ENCODE measurements at regions not wholly inside any gene's neighbourhood (a gene's known extent, or its start where the extent isn't known, plus 50 kb on each side); places are given as distances from the start of the nearest gene placed in this dataset.

GRCh38 chr4:120528428-120528827, 394.1 kb downstream of the PRDM5 start:
- ChIA-PET POLR2A (no interaction called here), CTCF (no interaction called here)

GRCh38 chr4:120526033-120526432, 396.5 kb downstream of the PRDM5 start:
- CTCF ChIA-PET = no interaction called here
- POLR2A ChIA-PET = no interaction called here

DNA sequence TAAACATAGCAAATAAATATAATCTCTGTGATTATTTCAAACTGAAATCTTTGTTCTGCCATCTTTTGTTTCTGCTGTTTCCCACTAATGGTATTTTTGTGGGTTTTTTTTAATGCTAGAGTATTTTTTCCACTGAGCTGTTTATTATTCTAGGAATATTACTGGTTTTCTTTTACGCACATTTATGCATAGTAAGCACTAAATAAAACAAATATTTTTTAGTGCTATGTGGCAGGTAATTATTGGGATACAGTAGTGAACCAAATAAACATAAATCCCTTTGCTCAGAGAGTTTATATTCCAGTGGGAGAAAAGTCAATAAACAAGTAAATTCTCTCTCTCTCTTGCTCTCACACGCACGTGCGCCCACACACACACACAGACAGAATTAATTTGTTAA, 397.4 kb downstream of the PRDM5 start:
- ChIA-PET POLR2A (no interaction called here), CTCF (no interaction called here)

GRCh38 chr4:120524237-120524636, 398.3 kb downstream of the PRDM5 start:
- CTCF ChIA-PET = no interaction called here
- POLR2A ChIA-PET = no interaction called here

- POLR2A ChIA-PET = no interaction called here
- CTCF ChIA-PET = no interaction called here
Measured at GRCh38 chr4:120520761-120521160, 401.8 kb downstream of the PRDM5 start.

DNA sequence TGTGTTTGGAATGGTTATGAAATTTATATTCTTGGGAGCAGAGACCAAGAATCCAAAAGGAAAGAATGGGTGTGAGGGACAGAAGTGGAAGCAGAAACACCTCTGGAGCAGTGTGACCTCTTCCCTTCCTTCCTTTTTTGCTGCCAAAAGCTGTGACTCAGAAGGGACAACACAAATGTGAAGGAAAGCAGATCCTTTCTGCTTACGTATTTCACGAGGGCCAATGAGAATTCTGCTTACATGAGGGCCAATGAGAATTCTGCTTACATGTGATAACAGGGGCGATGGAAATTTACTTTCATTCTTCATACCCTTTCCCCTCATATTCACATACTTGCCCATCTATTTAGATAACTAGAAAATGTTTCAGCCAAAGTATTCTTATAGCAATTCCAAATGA, 404.6 kb downstream of the PRDM5 start:
- POLR2A ChIA-PET = no interaction called here
- CTCF ChIA-PET = no interaction called here

GRCh38 chr4:120509719-120510118, 412.8 kb downstream of the PRDM5 start:
- ChIA-PET POLR2A (no interaction called here), CTCF (no interaction called here)

DNA sequence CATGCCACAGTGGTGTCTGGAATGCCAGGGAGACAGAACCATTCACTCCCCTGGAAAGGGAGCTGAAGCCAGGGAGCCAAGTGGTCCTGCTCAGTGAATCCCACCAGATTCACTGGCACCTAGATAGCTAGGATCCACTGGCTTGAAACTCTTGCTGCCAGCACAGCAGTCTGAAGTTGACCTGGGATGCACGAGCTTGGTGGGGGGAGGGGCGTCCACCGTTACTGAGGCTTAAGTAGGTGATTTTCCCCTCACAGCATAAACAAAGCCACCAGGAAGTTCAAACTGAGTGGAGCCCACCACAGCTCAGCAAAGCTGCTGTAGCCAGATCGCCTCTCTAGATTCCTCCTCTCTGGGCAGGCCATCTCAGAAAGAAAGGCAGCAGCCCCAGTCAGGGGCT, 413.3 kb downstream of the PRDM5 start:
- ChIA-PET CTCF (no interaction called here), POLR2A (no interaction called here)

DNA sequence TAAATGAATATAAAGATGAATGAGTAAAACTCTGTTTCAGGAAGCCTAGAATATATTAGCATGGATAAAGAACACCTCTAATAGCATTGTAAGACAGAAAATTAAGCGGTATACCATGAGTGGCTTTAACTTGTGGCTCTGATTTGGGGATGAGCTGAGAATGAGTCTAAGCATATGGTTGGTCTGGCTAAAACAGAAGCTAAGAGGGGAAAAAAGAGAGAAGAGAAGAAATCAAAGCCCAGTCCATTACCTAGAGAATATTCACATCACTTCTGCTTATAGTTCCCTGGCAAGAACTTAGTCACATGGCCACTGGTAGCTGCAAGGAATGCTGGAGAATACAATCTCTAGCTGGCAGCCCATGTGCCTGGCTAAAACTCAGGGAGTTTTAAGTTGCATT, 414.5 kb downstream of the PRDM5 start:
- POLR2A ChIA-PET = no interaction called here
- CTCF ChIA-PET = no interaction called here

- ChIA-PET POLR2A (no interaction called here), CTCF (no interaction called here)
Measured at GRCh38 chr4:120506536-120506935, 416.0 kb downstream of the PRDM5 start.

- POLR2A ChIA-PET = no interaction called here
Measured at GRCh38 chr4:120498678-120499077, 423.8 kb downstream of the PRDM5 start.

GRCh38 chr4:120491481-120491880, 424.8 kb upstream of the MAD2L1 start:
- POLR2A ChIA-PET = no interaction called here
- CTCF ChIA-PET = no interaction called here

More at GRCh38 chr4:120498678-120499077, 423.8 kb downstream of the PRDM5 start:
- CTCF ChIA-PET = no interaction called here

DNA sequence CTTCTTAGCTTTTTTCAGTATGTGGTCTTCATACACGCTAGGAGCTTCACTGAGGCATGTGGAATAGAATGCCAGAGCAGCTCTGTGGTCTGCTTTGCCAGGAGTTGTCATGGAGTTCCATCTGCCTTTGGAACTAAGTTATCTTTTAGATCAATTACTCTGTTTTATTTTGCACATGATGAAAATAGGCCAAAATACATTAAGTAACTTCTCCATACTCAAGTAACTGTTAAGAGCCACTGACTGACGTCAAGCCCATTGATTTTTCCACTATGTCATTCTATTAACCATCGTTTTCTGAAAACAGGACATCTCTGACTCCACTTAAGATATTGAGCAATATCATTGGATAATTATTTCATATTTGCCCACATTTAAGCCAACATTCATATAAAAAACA, 415.1 kb upstream of the MAD2L1 start:
- CTCF ChIA-PET = no interaction called here
- POLR2A ChIA-PET = no interaction called here

DNA sequence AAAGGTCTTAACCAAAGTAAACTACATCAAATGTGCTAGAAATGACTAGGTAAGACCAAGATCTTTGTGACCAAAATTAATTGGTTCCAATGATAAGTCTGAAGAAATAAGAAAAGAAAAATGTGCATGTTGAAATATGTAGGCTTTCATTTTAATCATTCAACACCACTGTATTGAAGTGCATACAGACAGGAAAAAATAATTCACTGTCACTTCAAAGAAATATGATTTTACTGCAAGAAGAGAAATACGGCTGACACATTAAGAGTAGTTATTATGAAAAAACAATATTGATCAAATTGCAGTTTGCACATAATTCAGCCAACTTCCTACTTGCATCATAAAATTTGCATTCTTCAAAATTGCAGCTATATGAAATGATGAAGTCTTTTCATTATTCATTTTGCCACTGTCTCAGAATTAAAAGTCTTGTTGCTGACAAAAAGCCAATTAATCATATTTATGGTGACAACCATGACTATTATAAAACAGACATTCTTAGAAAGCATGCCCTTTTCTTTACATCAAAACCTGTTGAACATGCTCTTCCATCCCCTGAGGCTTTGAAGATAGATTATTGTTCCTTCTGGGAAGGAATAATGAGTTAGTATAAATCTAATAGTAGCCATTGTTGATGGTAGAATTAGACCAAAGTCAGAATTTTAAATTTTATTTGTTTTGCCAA, 405.9 kb upstream of the MAD2L1 start:
- ChIA-PET POLR2A (no interaction called here), CTCF (no interaction called here)

- ChIA-PET POLR2A (no interaction called here), CTCF (no interaction called here)
Measured at GRCh38 chr4:120466429-120466828, 399.8 kb upstream of the MAD2L1 start.

GRCh38 chr4:120454788-120455187, 388.1 kb upstream of the MAD2L1 start:
- CTCF ChIA-PET = no interaction called here

DNA sequence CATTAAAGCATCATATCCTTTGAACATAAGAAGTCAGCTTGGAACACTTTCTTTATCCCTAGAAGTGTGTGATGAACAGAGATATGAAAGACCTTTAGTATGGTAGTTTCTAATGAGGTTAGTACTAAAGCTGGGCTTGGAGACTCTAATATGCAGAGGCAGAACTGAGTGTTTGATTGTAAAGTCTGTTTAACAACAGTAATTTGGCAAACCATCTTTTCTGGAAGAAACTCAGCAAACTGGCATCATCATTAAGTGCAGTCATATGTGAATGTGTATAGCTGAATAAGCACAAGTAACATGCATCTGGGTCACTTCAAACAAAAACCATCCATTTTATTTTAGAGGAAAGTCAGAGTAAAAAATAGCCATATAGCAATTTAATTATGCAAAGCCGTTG, 385.9 kb upstream of the MAD2L1 start:
- ChIA-PET CTCF (no interaction called here), POLR2A (no interaction called here)

More at GRCh38 chr4:120454788-120455187, 388.1 kb upstream of the MAD2L1 start:
- POLR2A ChIA-PET = no interaction called here

- ChIA-PET POLR2A (no interaction called here), CTCF (no interaction called here)
Measured at GRCh38 chr4:120452001-120452400, 385.4 kb upstream of the MAD2L1 start.

- ChIA-PET POLR2A (no interaction called here), CTCF (interaction anchor here (0.5 kb wide), 1 partner anchor 15 kb away, joined by 3 read pairs; no protein-coding TSS in a partner anchor)
Measured at GRCh38 chr4:120447774-120448173, 381.1 kb upstream of the MAD2L1 start.

DNA sequence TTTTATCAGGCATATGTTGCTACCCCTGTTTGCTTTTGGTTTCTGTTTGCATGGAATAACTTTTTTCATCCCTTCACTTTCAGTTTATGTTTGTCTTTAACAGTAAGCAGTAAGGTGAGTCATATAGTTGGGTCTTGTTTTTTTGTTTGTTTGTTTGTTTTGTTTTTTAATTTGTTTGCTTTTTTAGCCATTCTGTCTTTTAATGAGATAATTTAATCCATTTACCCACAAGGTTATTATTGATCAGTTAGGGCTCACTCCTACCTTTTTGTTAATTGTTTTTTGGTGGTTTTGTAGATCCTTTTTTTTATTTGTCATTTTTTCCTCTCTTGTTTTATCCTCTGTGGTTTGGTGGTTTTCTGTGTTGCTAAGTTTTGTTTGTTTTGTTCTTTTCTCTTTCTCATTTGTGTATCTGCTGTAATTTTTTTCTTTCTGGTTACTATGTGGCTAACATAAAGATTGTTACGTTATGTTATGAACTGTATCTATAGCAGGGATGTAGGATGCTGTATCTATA, 379.5 kb upstream of the MAD2L1 start:
- CTCF ChIA-PET = no interaction called here
- POLR2A ChIA-PET = no interaction called here

- CTCF ChIA-PET = no interaction called here
- POLR2A ChIA-PET = no interaction called here
Measured at GRCh38 chr4:120445186-120445585, 378.5 kb upstream of the MAD2L1 start.

GRCh38 chr4:120443116-120443515, 376.5 kb upstream of the MAD2L1 start:
- ChIA-PET CTCF (no interaction called here), POLR2A (no interaction called here)

DNA sequence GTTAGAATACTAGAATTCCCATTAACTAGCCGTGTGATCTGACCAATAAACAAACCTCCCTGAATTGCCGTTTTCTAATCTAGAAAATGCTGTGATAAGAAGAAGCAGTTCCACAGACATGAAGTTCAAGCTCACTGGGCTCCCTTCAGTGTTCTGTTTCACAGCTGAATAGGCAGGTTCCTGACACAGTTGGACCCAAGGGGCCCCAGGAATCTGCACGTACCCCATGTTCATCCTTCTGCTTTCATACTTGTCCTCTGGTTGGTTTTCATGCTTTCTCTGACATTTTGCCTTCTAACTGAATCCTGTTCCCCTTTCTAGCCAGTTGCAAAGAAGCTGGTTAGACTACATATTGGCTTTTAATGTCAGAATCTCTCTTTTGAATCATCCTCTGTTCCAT, 374.1 kb upstream of the MAD2L1 start:
- POLR2A ChIA-PET = no interaction called here

More for the DNA sequence above, 374.1 kb upstream of the MAD2L1 start:
- CTCF ChIA-PET = no interaction called here

All from activated CD8-positive, alpha-beta memory T cell treated with anti-CD3 and anti-CD28 coated beads for 36 hours (primary cell).